ENCODE measurements at regions not wholly inside any gene's neighbourhood (a gene's known extent, or its start where the extent isn't known, plus 50 kb on each side); places are given as distances from the start of the nearest gene placed in this dataset.

DNA sequence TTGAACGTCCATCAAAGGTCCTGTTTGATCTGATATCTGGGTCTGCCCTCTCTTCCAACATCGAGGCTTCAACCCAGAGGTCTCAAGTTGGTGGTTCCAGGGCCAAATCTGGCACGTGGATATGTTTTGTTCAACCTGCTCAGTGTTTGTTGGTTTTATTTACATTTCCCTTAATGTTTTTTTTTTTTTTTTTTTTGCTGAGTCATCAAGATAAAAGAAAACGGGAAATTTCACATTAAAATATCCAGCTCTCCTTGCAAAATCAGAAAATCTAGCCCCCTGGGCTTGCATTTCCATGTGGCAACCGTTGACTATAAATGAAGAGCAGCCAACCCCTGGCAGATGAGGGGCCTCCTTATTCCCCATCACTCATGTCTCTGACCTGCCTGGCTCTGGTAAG, 765.6 kb upstream of the TBX3 start:
- Histone ChIP-seq H3K9ac (ENCODE audit: insufficient read depth, low read length, poor library complexity, severe bottlenecking) (no peak overlapping the region), H3K27me3 (ENCODE audit: control insufficient read depth in 2 of 2, insufficient read depth in 2 of 2, low read length in 2 of 2) (peaks cover 16 to 36% of the 10 kb centered on the region in 2 donors), H3K27ac (ENCODE audit: low read depth in 1 of 2, low read length in 2 of 2) (no peak overlapping the region), H3K9me3 (replicated peaks in 1 of 2; ENCODE audit: control insufficient read depth in 1 of 2, insufficient read depth in 1 of 2, low read length in 2 of 2) (no peaks in the 10 kb centered on the region), H4K20me1 (ENCODE audit: insufficient read depth, low read length) (no peaks in the 10 kb centered on the region), H3K4me3 (replicated peaks in 1 of 3; ENCODE audit: low read depth in 2 of 3, low read length in 3 of 3) (no peak overlapping the region), H3K4me2 (replicated peaks; ENCODE audit: extremely low read depth, low read length, poor library complexity, severe bottlenecking) (no peak overlapping the region), H3K79me2 (ENCODE audit: insufficient read depth, low read length) (no peaks in the 10 kb centered on the region), H2AFZ (ENCODE audit: insufficient read depth, low read depth, low read length, poor library complexity, severe bottlenecking) (no peak overlapping the region), H3K36me3 (replicated peaks in 1 of 2; ENCODE audit: control insufficient read depth in 1 of 2, insufficient read depth in 2 of 2, low read length in 2 of 2) (no peaks in the 10 kb centered on the region), H3K4me1 (ENCODE audit: control insufficient read depth in 1 of 2, insufficient read depth in 2 of 2, low read length in 2 of 2) (no peaks in the 10 kb centered on the region)
- TF ChIP-seq, protein P1, sequence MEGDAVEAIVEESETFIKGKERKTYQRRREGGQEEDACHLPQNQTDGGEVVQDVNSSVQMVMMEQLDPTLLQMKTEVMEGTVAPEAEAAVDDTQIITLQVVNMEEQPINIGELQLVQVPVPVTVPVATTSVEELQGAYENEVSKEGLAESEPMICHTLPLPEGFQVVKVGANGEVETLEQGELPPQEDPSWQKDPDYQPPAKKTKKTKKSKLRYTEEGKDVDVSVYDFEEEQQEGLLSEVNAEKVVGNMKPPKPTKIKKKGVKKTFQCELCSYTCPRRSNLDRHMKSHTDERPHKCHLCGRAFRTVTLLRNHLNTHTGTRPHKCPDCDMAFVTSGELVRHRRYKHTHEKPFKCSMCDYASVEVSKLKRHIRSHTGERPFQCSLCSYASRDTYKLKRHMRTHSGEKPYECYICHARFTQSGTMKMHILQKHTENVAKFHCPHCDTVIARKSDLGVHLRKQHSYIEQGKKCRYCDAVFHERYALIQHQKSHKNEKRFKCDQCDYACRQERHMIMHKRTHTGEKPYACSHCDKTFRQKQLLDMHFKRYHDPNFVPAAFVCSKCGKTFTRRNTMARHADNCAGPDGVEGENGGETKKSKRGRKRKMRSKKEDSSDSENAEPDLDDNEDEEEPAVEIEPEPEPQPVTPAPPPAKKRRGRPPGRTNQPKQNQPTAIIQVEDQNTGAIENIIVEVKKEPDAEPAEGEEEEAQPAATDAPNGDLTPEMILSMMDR (IDR thresholded peaks at IDR 0.05): no peak
- 84% methylated on average over 2 of the region's 5 CpGs for WGBS (ENCODE audit: insufficient coverage)
- Mint-ChIP-seq H3K27ac (no peak overlapping the region), H3K4me3 (peak overlapping the region in 1 of 2 donors; percentile 54), H3K4me1 (no peaks in the 10 kb centered on the region), H3K36me3 (no peaks in the 10 kb centered on the region), H3K9me3 (peaks cover 0 to 6% (median 0%) of the 10 kb centered on the region in 7 donors), H3K27me3 (ENCODE audit: low read depth in 3 of 3) (peaks cover 31 to 38% (median 38%) of the 10 kb centered on the region in 3 donors)
- intact Hi-C loops (cut with micrococcal nuclease): no loop called here
- DNase-seq: no peak

DNA sequence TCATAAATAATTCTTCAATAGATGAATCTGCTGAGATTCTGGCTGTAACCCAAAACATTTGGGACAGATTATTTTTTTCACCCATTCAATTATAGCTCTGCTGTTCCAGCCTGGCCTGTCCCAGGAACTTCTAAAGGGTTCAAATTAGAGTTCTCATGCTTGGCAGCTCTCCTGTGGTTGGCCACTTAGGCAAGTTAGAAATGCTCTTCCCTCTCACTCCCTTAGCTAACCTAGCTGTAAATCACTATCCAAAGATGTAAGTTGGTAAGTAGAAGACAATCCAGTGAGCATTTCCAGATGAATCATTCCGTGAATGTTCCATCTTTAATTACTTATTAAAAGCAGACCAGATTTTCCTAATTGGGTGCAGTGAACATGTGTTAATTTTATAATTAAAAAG, 760.4 kb upstream of the TBX3 start:
- no peaks in the 10 kb centered on the region for H3K4me1 ChIP-seq (ENCODE audit: control insufficient read depth in 1 of 2, insufficient read depth in 2 of 2, low read length in 2 of 2)
- H3K9me3 Mint-ChIP-seq: no peaks in the 10 kb centered on the region
- H3K27ac ChIP-seq (ENCODE audit: low read depth in 1 of 2, low read length in 2 of 2): no peak overlapping the region
- no peaks in the 10 kb centered on the region for H3K9me3 ChIP-seq (replicated peaks in 1 of 2; ENCODE audit: control insufficient read depth in 1 of 2, insufficient read depth in 1 of 2, low read length in 2 of 2)
- intact Hi-C loops (cut with micrococcal nuclease): no loop called here
- H4K20me1 ChIP-seq (ENCODE audit: insufficient read depth, low read length): no peaks in the 10 kb centered on the region
- peaks cover 0 to 3% of the 10 kb centered on the region in 2 donors for H3K27me3 ChIP-seq (ENCODE audit: control insufficient read depth in 2 of 2, insufficient read depth in 2 of 2, low read length in 2 of 2)
- no peak overlapping the region for H3K9ac ChIP-seq (ENCODE audit: insufficient read depth, low read length, poor library complexity, severe bottlenecking)
- H3K4me1 Mint-ChIP-seq: no peaks in the 10 kb centered on the region
- no peak overlapping the region for H3K4me2 ChIP-seq (replicated peaks; ENCODE audit: extremely low read depth, low read length, poor library complexity, severe bottlenecking)
- no peaks in the 10 kb centered on the region for H3K79me2 ChIP-seq (ENCODE audit: insufficient read depth, low read length)
- no peaks in the 10 kb centered on the region for H3K36me3 ChIP-seq (replicated peaks in 1 of 2; ENCODE audit: control insufficient read depth in 1 of 2, insufficient read depth in 2 of 2, low read length in 2 of 2)
- H3K36me3 Mint-ChIP-seq: no peaks in the 10 kb centered on the region
- H2AFZ ChIP-seq (ENCODE audit: insufficient read depth, low read depth, low read length, poor library complexity, severe bottlenecking): no peak overlapping the region
- no peak overlapping the region for H3K27ac Mint-ChIP-seq
- H3K27me3 Mint-ChIP-seq (ENCODE audit: low read depth in 3 of 3): peaks cover 0 to 2% (median 2%) of the 10 kb centered on the region in 3 donors
- TF ChIP-seq, protein P1 (IDR thresholded peaks at IDR 0.05): no peak
- DNase-seq: no peak
- no peak overlapping the region for H3K4me3 ChIP-seq (replicated peaks in 1 of 3; ENCODE audit: low read depth in 2 of 3, low read length in 3 of 3)
- H3K4me3 Mint-ChIP-seq: no peak overlapping the region
- no CpG with 5 or more reads among the region's 1 CpG for WGBS (ENCODE audit: insufficient coverage)
